D721Med (cell line): ENCODE measurements at regions not wholly inside any gene's neighbourhood (a gene's known extent, or its start where the extent isn't known, plus 50 kb on each side); places are given as distances from the start of the nearest gene placed in this dataset.

ENCODE experiments used
- DNase-seq: peaks from one replicate; pipeline ENCODE4 v3.0.0; 2011; ENCODE audit warnings: low spot score; ENCODE audit not compliant: insufficient read length
- FAIRE-seq: peaks from 2 replicates; lab custom pipeline; 2011; peaks lifted over from hg19 to GRCh38; lab: Jason Lieb, UNC
- CTCF ChIP-seq: IDR thresholded peaks from 2 replicates; pipeline ENCODE4 v1.5.1; 2012; ENCODE audit warnings: mild to moderate bottlenecking, control low read depth; ENCODE audit not compliant: insufficient read depth; ENCODE audit errors: missing control alignments

- no peak for TF ChIP-seq CTCF
- FAIRE-seq (no peak), DNase-seq (no peak)
These were observed 199.9 kb downstream of the SNX18 start for GRCh38 chr5:54717459-54717858.

GRCh38 chr5:54713923-54714581 lies 196.5 kb downstream of the SNX18 start:
- FAIRE-seq (no peak), DNase-seq (no peak)
- no peak for TF ChIP-seq CTCF

GRCh38 chr5:54709096-54709495 lies 191.5 kb downstream of the SNX18 start:
- no peak for FAIRE-seq
- no peak for TF ChIP-seq CTCF
- DNase-seq: no peak

- DNase-seq (no peak), FAIRE-seq (no peak)
- no peak for TF ChIP-seq CTCF
These were observed 190.3 kb downstream of the SNX18 start for GRCh38 chr5:54707841-54708240.

GRCh38 chr5:54705994-54706653 lies 188.6 kb downstream of the SNX18 start:
- FAIRE-seq: no peak

GRCh38 chr5:54704825-54705224 lies 187.3 kb downstream of the SNX18 start:
- FAIRE-seq: no peak
- DNase-seq: no peak
- no peak for TF ChIP-seq CTCF

More at GRCh38 chr5:54705994-54706653, 188.6 kb downstream of the SNX18 start:
- no peak for DNase-seq
- TF ChIP-seq CTCF: no peak

- no peak for TF ChIP-seq CTCF
- FAIRE-seq (no peak), DNase-seq (no peak)
These were observed 186.8 kb downstream of the SNX18 start for GRCh38 chr5:54704333-54704732.
